WTC11 (cell line): ENCODE measurements at regions not wholly inside any gene's neighbourhood (a gene's known extent, or its start where the extent isn't known, plus 50 kb on each side); places are given as distances from the start of the nearest gene placed in this dataset.

Experiments
- ATAC-seq: fragments of 200-7000 bp; cut with Tn5 transposase; 2 replicates; pipeline ENCODE4 v1.10.0; 2021; ENCODE audit warnings: mild to moderate bottlenecking, moderate library complexity
- CTCF ChIA-PET: fragments of 300-600 bp; sonication (Branson Sonifier 250); formaldehyde crosslinking; loops from one replicate; lab custom pipeline; 2021; ENCODE audit warnings: antibody characterized with exemption; lab: Charles Lee
- POLR2A ChIA-PET: fragments of 350-600 bp; sonication (Branson Sonifier 250); formaldehyde crosslinking; loops from one replicate; lab custom pipeline; 2021; ENCODE audit warnings: antibody characterized with exemption; lab: Charles Lee
- DNase-seq: peaks from one replicate; pipeline ENCODE4 v3.0.0; 2021; ENCODE audit warnings: low spot score
- H3K27ac Mint-ChIP-seq: 2 replicates; pipeline ENCODE4 v1.8.0; 2021; ENCODE audit warnings: mixed read lengths
- H3K27me3 Mint-ChIP-seq: 2 replicates; pipeline ENCODE4 v1.8.0; 2021; ENCODE audit warnings: low read depth, mild to moderate bottlenecking, moderate library complexity, mixed read lengths
- H3K36me3 Mint-ChIP-seq: 2 replicates; pipeline ENCODE4 v1.8.0; 2021; ENCODE audit warnings: mixed read lengths
- H3K4me1 Mint-ChIP-seq: 2 replicates; pipeline ENCODE4 v1.8.0; 2022; ENCODE audit warnings: mixed read lengths
- H3K4me3 Mint-ChIP-seq: 2 replicates; pipeline ENCODE4 v1.8.0; 2021; ENCODE audit warnings: mild to moderate bottlenecking, moderate library complexity, mixed read lengths
- H3K9me3 Mint-ChIP-seq: 2 replicates; pipeline ENCODE4 v1.8.0; 2021; ENCODE audit warnings: mixed read lengths
- CREM ChIP-seq: sonication (generic); formaldehyde crosslinking; IDR thresholded peaks from 2 replicates; pipeline ENCODE4 v1.8.1; 2022; ENCODE audit warnings: mild to moderate bottlenecking, missing genetic modification reagents, moderate library complexity
- CTCF ChIP-seq: fragments of 200-600 bp; IDR thresholded peaks from 2 replicates; pipeline ENCODE4 v1.8.0; 2022; ENCODE audit warnings: antibody characterized with exemption
- E2F1 ChIP-seq: sonication (generic); formaldehyde crosslinking; IDR thresholded peaks from 2 replicates; pipeline ENCODE4 v1.8.0; 2022; ENCODE audit warnings: mild to moderate bottlenecking, missing genetic modification reagents
- E2F4 ChIP-seq: sonication (generic); formaldehyde crosslinking; IDR thresholded peaks from 2 replicates; pipeline ENCODE4 v1.8.1; 2022; ENCODE audit warnings: low read depth, mild to moderate bottlenecking, moderate library complexity, missing genetic modification reagents, borderline replicate concordance
- FOXP1 ChIP-seq: sonication (generic); formaldehyde crosslinking; IDR thresholded peaks from 2 replicates; pipeline ENCODE4 v1.8.0; 2022; ENCODE audit warnings: missing genetic modification reagents, mild to moderate bottlenecking, moderate library complexity, borderline replicate concordance
- HMGXB4 ChIP-seq: sonication (generic); formaldehyde crosslinking; IDR thresholded peaks from 2 replicates; pipeline ENCODE4 v1.8.1; 2023; ENCODE audit warnings: mild to moderate bottlenecking, moderate library complexity, missing genetic modification reagents
- IRF2 ChIP-seq: sonication (generic); formaldehyde crosslinking; IDR thresholded peaks from 2 replicates; pipeline ENCODE4 v1.8.0; 2022; ENCODE audit warnings: low read depth, missing genetic modification reagents, borderline replicate concordance
- KAT7 ChIP-seq: sonication (generic); formaldehyde crosslinking; IDR thresholded peaks from 2 replicates; pipeline ENCODE4 v1.8.1; 2023; ENCODE audit warnings: missing genetic modification reagents, mild to moderate bottlenecking, borderline replicate concordance
- MAX ChIP-seq: sonication (generic); formaldehyde crosslinking; IDR thresholded peaks from 2 replicates; pipeline ENCODE4 v1.8.0; 2022; ENCODE audit warnings: mild to moderate bottlenecking, missing genetic modification reagents
- MLX ChIP-seq: sonication (generic); formaldehyde crosslinking; IDR thresholded peaks from 2 replicates; pipeline ENCODE4 v1.8.1; 2023; ENCODE audit warnings: mild to moderate bottlenecking, missing genetic modification reagents, moderate library complexity
- NR3C1 ChIP-seq: sonication (generic); formaldehyde crosslinking; conservative IDR thresholded peaks from 2 replicates; pipeline ENCODE4 v1.8.1; 2023; ENCODE audit warnings: low read depth, mild to moderate bottlenecking, missing genetic modification reagents
- SMAD4 ChIP-seq: sonication (generic); formaldehyde crosslinking; IDR thresholded peaks from 2 replicates; pipeline ENCODE4 v1.8.0; 2022; ENCODE audit warnings: mild to moderate bottlenecking, missing genetic modification reagents
- STAT6 ChIP-seq: sonication (generic); formaldehyde crosslinking; conservative IDR thresholded peaks from 2 replicates; pipeline ENCODE4 v1.8.1; 2023; ENCODE audit warnings: mild to moderate bottlenecking, low read depth, missing genetic modification reagents, moderate library complexity
- TCF7 ChIP-seq: sonication (generic); formaldehyde crosslinking; IDR thresholded peaks from 2 replicates; pipeline ENCODE4 v1.8.0; 2022; ENCODE audit warnings: mild to moderate bottlenecking, low read depth, missing genetic modification reagents, moderate library complexity
- TEAD4 ChIP-seq: sonication (generic); formaldehyde crosslinking; IDR thresholded peaks from 2 replicates; pipeline ENCODE4 v1.8.0; 2022; ENCODE audit warnings: mild to moderate bottlenecking, missing genetic modification reagents
- ZBTB43 ChIP-seq: sonication (generic); formaldehyde crosslinking; IDR thresholded peaks from 2 replicates; pipeline ENCODE4 v1.8.1; 2023; ENCODE audit warnings: mild to moderate bottlenecking, missing genetic modification reagents
- ZMAT4 ChIP-seq: fragments of 250-450 bp; sonication (Bioruptor Pico); IDR thresholded peaks from 2 replicates; pipeline ENCODE4 v1.9.0; 2021; ENCODE audit warnings: mild to moderate bottlenecking

DNA sequence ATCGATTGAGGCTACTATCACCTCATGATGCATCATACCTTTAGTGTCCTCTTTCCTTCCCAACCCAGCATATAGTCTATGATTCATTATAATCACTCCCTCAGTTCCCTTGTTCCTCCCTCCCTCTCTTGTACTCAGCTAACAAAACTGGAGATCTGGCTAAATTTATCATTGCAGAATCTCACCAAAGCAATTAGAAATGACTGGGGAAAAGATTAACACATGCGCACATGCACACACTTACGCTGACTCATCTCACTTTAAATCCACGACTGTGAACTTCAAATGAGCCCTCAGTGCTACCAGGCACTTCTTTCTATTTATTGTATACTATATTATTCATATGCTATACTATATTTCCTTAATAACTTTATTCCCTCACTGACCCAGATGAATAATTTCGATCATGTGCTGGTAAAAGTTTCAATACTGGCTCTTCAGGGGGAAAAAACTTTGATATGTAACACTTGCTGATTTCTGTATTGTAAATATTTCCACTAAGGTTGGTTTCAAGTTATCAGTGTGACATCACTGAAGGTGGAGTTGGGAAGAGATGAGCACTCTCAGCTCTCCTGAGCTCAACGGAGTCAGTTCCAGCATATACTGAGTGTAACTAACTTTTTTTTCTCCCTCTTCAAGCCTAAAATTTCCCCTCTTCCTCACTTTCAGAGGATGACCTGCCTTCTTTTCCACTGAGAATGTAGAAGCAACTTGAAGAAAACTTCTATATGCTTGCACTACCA lies 613.7 kb upstream of the B3GALT2 start:
- CTCF ChIA-PET: no interaction called here
- H3K27ac Mint-ChIP-seq: no peak overlapping the region
- peaks cover 9% of the 10 kb centered on the region for H3K9me3 Mint-ChIP-seq
- no peaks in the 10 kb centered on the region for H3K27me3 Mint-ChIP-seq
- no peaks in the 10 kb centered on the region for H3K4me1 Mint-ChIP-seq
- H3K36me3 Mint-ChIP-seq: no peaks in the 10 kb centered on the region
- POLR2A ChIA-PET: no interaction called here
- no peak for ATAC-seq
- DNase-seq: no peak
- TF ChIP-seq KAT7 (CRISPR knock-in tag) (no peak), SMAD4 (CRISPR knock-in tag) (no peak), MLX (no peak), CREM (CRISPR knock-in tag) (no peak), TCF7 (CRISPR knock-in tag) (no peak), ZBTB43 (no peak), NR3C1 (CRISPR knock-in tag) (no peak), E2F1 (CRISPR knock-in tag) (no peak)
- H3K4me3 Mint-ChIP-seq: no peak overlapping the region

DNA sequence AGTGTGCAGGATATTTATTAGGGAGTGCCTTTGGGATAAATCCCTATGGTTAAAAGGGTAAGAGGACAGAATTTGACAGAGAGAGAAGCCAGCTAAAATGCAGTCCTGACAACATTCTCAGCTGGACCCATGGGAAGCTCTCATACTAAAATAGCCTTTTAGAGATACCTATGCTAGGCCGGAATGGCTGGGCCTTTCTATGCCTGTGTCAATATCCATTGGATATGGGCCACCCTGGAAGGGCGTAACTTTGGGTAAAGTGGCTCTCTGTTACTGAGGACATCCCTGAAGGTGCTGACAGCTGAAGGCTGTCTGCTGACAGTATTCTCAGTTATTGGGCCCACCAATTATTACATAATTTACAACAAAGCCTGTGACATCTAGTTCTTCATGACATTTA lies 613.0 kb upstream of the B3GALT2 start:
- Mint-ChIP-seq H3K4me3 (no peak overlapping the region), H3K36me3 (no peaks in the 10 kb centered on the region), H3K9me3 (peaks cover 9% of the 10 kb centered on the region), H3K4me1 (no peaks in the 10 kb centered on the region; the same call in 1 of the 2 replicates), H3K27ac (no peak overlapping the region), H3K27me3 (no peaks in the 10 kb centered on the region)
- DNase-seq: no peak
- TF ChIP-seq MAX: no peak
- ATAC-seq: no peak
- ChIA-PET CTCF (no interaction called here), POLR2A (no interaction called here)

GRCh38 chr1:193794239-193794638 lies 607.8 kb upstream of the B3GALT2 start:
- TF ChIP-seq E2F4 (CRISPR knock-in tag): no peak
- TF ChIP-seq CTCF: no peak
- TF ChIP-seq NR3C1 (CRISPR knock-in tag): no peak
- TF ChIP-seq HMGXB4 (CRISPR knock-in tag): no peak
- no peak for TF ChIP-seq IRF2 (CRISPR knock-in tag)
- no peak for TF ChIP-seq STAT6 (CRISPR knock-in tag)
- TF ChIP-seq FOXP1: no peak
- TF ChIP-seq ZMAT4: no peak
- TF ChIP-seq TEAD4 (CRISPR knock-in tag): no peak
- no peaks in the 10 kb centered on the region for H3K27me3 Mint-ChIP-seq
- H3K27ac Mint-ChIP-seq: no peak overlapping the region
- no peaks in the 10 kb centered on the region for H3K9me3 Mint-ChIP-seq
- POLR2A ChIA-PET: no interaction called here
- no peak overlapping the region for H3K4me3 Mint-ChIP-seq
- CTCF ChIA-PET: no interaction called here
- ATAC-seq: no peak
- no peaks in the 10 kb centered on the region; the same call in 1 of the 2 replicates for H3K4me1 Mint-ChIP-seq
- no peak for DNase-seq
- H3K36me3 Mint-ChIP-seq: no peaks in the 10 kb centered on the region
